SU-DHL-6 (cell line): ENCODE measurements at regions not wholly inside any gene's neighbourhood (a gene's known extent, or its start where the extent isn't known, plus 50 kb on each side); places are given as distances from the start of the nearest gene placed in this dataset.

Source experiments
- H2AFZ ChIP-seq: fragments of 200-600 bp; sonication (generic); 2 replicates; pipeline ENCODE4 v1.6.1; 2014; ENCODE audit warnings: low read depth, mild to moderate bottlenecking, moderate library complexity, mixed read lengths, antibody characterized with exemption, low read length; ENCODE audit not compliant: severe bottlenecking
- H3F3A ChIP-seq: fragments of 200-600 bp; shearing (Covaris generic); 2 replicates; pipeline ENCODE4 v1.6.0; 2016; ENCODE audit warnings: antibody characterized with exemption, mild to moderate bottlenecking; ENCODE audit not compliant: insufficient read depth
- H3K27ac ChIP-seq: fragments of 200-600 bp; sonication (generic); 2 replicates; pipeline ENCODE4 v1.5.1; 2016; ENCODE audit warnings: low read depth, mild to moderate bottlenecking, low read length, moderate library complexity, mixed read lengths
- H3K27me3 ChIP-seq: fragments of 200-600 bp; sonication (generic), shearing (Covaris generic); 2 replicates; pipeline ENCODE4 v1.6.0; 2014; ENCODE audit warnings: mild to moderate bottlenecking, low read length
- H3K36me3 ChIP-seq: fragments of 200-600 bp; sonication (generic); 2 replicates; pipeline ENCODE4 v1.6.1; 2014; ENCODE audit warnings: mild to moderate bottlenecking, low read length, mixed read lengths
- H3K4me2 ChIP-seq: fragments of 300-600, 200-600 bp; shearing (Covaris generic), sonication (generic); 2 replicates; pipeline ENCODE4 v1.6.0; 2014; ENCODE audit warnings: low read length, low read depth, mild to moderate bottlenecking; ENCODE audit not compliant: poor library complexity, severe bottlenecking
- H3K4me3 ChIP-seq: fragments of 200-600 bp; sonication (generic); 2 replicates; pipeline ENCODE4 v1.5.1; 2014; ENCODE audit warnings: antibody characterized with exemption, low read length, mild to moderate bottlenecking, mixed read lengths; ENCODE audit not compliant: insufficient read depth, poor library complexity, severe bottlenecking
- H3K79me2 ChIP-seq: fragments of 200-600 bp; sonication (generic); 2 replicates; pipeline ENCODE4 v1.6.1; 2014; ENCODE audit warnings: mild to moderate bottlenecking, low read length, moderate library complexity; ENCODE audit not compliant: insufficient read depth
- H3K9ac ChIP-seq: fragments of 200-600 bp; sonication (generic); 2 replicates; pipeline ENCODE4 v1.7.0; 2014; ENCODE audit warnings: mild to moderate bottlenecking, low read length
- H3K9me2 ChIP-seq: fragments of 200-600 bp; sonication (generic); replicated peaks from 2 replicates; pipeline ENCODE4 v1.6.1; 2014; ENCODE audit warnings: low read length; ENCODE audit not compliant: insufficient read depth
- H3K9me3 ChIP-seq: fragments of 200-600 bp; sonication (generic); 2 replicates; pipeline ENCODE4 v1.6.1; 2014; ENCODE audit warnings: low read length, mixed read lengths; ENCODE audit not compliant: insufficient read depth
- H4K20me1 ChIP-seq: fragments of 200-600 bp; sonication (generic); 2 replicates; pipeline ENCODE4 v1.6.1; 2014; ENCODE audit warnings: low read depth, mild to moderate bottlenecking, antibody characterized with exemption, low read length, moderate library complexity, mixed read lengths
- EZH2phosphoT487 ChIP-seq: fragments of 200-600 bp; sonication (generic), shearing (Covaris generic); conservative IDR thresholded peaks from 2 replicates; pipeline ENCODE4 v1.6.1; 2018; ENCODE audit warnings: mild to moderate bottlenecking, antibody characterized with exemption, low read length, moderate library complexity, mixed read lengths
- TF ChIP-seq, protein P1 (sequence below): fragments of 200-600 bp; sonication (generic); IDR thresholded peaks from one replicate; pipeline ENCODE4 v1.5.1; 2017; ENCODE audit warnings: antibody characterized with exemption, mild to moderate bottlenecking, low read length, moderate library complexity; ENCODE audit not compliant: insufficient read depth, poor library complexity, severe bottlenecking

- no peak overlapping the region for H3K4me3 ChIP-seq
- H3K9me2 ChIP-seq = no peaks in the 10 kb centered on the region
- no peak overlapping the region for H2AFZ ChIP-seq
- no peaks in the 10 kb centered on the region for H3K27me3 ChIP-seq
- TF ChIP-seq EZH2phosphoT487 = no peak
- TF ChIP-seq, protein P1, sequence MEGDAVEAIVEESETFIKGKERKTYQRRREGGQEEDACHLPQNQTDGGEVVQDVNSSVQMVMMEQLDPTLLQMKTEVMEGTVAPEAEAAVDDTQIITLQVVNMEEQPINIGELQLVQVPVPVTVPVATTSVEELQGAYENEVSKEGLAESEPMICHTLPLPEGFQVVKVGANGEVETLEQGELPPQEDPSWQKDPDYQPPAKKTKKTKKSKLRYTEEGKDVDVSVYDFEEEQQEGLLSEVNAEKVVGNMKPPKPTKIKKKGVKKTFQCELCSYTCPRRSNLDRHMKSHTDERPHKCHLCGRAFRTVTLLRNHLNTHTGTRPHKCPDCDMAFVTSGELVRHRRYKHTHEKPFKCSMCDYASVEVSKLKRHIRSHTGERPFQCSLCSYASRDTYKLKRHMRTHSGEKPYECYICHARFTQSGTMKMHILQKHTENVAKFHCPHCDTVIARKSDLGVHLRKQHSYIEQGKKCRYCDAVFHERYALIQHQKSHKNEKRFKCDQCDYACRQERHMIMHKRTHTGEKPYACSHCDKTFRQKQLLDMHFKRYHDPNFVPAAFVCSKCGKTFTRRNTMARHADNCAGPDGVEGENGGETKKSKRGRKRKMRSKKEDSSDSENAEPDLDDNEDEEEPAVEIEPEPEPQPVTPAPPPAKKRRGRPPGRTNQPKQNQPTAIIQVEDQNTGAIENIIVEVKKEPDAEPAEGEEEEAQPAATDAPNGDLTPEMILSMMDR = no peak
- no peak overlapping the region for H3K27ac ChIP-seq
- H4K20me1 ChIP-seq = no peaks in the 10 kb centered on the region
- H3K9me3 ChIP-seq = no peaks in the 10 kb centered on the region
- H3K4me2 ChIP-seq = no peak overlapping the region
- no peak overlapping the region for H3K9ac ChIP-seq
- H3K36me3 ChIP-seq = no peaks in the 10 kb centered on the region
- no peaks in the 10 kb centered on the region for H3K79me2 ChIP-seq
- no peaks in the 10 kb centered on the region for H3F3A ChIP-seq
Measured at GRCh38 chr5:126062398-126063221, 360.6 kb upstream of the GRAMD2B start.

- TF ChIP-seq EZH2phosphoT487 = no peak
- TF ChIP-seq, protein P1 = no peak
- Histone ChIP-seq H3K4me3 (no peak overlapping the region), H3K4me2 (no peak overlapping the region), H3K9me2 (no peaks in the 10 kb centered on the region), H3K79me2 (no peaks in the 10 kb centered on the region), H3K36me3 (no peaks in the 10 kb centered on the region), H3K9me3 (no peaks in the 10 kb centered on the region), H3K27me3 (no peaks in the 10 kb centered on the region), H3F3A (no peaks in the 10 kb centered on the region), H4K20me1 (no peaks in the 10 kb centered on the region), H2AFZ (no peak overlapping the region), H3K9ac (no peak overlapping the region), H3K27ac (no peak overlapping the region)
Measured at GRCh38 chr5:126065061-126065460, 358.1 kb upstream of the GRAMD2B start.

DNA sequence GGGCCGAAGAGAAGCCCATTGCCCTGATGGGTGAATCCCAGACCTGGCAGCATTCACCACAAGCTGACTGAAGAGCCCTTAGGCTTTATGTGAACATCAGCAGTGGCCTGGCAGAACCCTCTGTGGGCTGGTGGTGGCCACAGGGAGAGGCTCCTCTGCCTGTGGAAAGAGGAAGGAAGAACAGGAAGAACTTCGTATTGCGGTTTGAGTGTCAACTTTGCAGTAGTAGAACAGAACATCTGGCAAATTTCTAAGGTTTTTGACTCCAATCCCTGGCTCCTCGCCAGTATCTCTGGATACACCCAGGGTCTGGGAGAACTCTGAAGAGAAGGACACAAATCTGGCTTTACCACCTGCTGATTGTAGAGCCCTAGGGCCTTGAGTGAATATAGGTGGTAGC lies 356.4 kb upstream of the GRAMD2B start:
- no peaks in the 10 kb centered on the region for H3K79me2 ChIP-seq
- H3K9me3 ChIP-seq = no peaks in the 10 kb centered on the region
- H4K20me1 ChIP-seq = no peaks in the 10 kb centered on the region
- H3K9ac ChIP-seq = no peak overlapping the region
- H3K27ac ChIP-seq = no peak overlapping the region
- H3K4me2 ChIP-seq = no peak overlapping the region
- H3K4me3 ChIP-seq = no peak overlapping the region
- no peaks in the 10 kb centered on the region for H3K36me3 ChIP-seq
- H2AFZ ChIP-seq = no peak overlapping the region
- H3K9me2 ChIP-seq = no peaks in the 10 kb centered on the region
- no peak for TF ChIP-seq EZH2phosphoT487
- TF ChIP-seq, protein P1 = no peak
- no peaks in the 10 kb centered on the region for H3F3A ChIP-seq
- H3K27me3 ChIP-seq = no peaks in the 10 kb centered on the region
